ENCODE measurements at regions not wholly inside any gene's neighbourhood (a gene's known extent, or its start where the extent isn't known, plus 50 kb on each side); places are given as distances from the start of the nearest gene placed in this dataset.

- TF ChIP-seq CTCF (conservative IDR thresholded peaks at IDR 0.05), result no peak
- TF ChIP-seq EZH2 (IDR thresholded peaks at IDR 0.05; ENCODE audit: low read depth), result no peak
- Histone ChIP-seq H3K36me3 (ENCODE audit: low read depth) (no peaks in the 10 kb centered on the region), H3K4me2 (peak overlapping the region; percentile 76), H3K27ac (peak overlapping the region; percentile 81), H3K79me2 (ENCODE audit: low read depth) (no peaks in the 10 kb centered on the region), H3K9me2 (ENCODE audit: insufficient read depth) (no peaks in the 10 kb centered on the region), H3K27me3 (ENCODE audit: insufficient read depth, low read depth) (no peaks in the 10 kb centered on the region), H3F3A (ENCODE audit: insufficient read depth, low read depth) (peaks cover 15% of the 10 kb centered on the region), H4K20me1 (ENCODE audit: insufficient read depth) (no peaks in the 10 kb centered on the region), H3K9me3 (ENCODE audit: insufficient read depth, low read depth) (no peaks in the 10 kb centered on the region), H3K4me1 (replicated peaks; ENCODE audit: insufficient read depth) (peaks cover 29% of the 10 kb centered on the region), H2AFZ (no peak overlapping the region), H3K4me3 (no peak overlapping the region)
- no TSS peak for BruUV-seq (replicated peaks)
- intact Hi-C loops (cut with micrococcal nuclease; ENCODE audit: unreplicated experiment), result loop anchor here (5.0 kb wide), 1 partner anchor 205 kb away; no protein-coding TSS in a partner anchor
- peak; percentile 66 to 70 for DNase-seq
- ChIA-PET CTCF (no interaction called here), POLR2A (ENCODE audit: unreplicated experiment) (no interaction called here)
Measured at GRCh38 chr9:86407022-86407421, 52.8 kb upstream of the TUT7 start.

GRCh38 chr9:86406366-86406765, 52.2 kb upstream of the TUT7 start:
- CTCF ChIA-PET, result no interaction called here
- 0 out of 2 replicates have a peak overlapping the region, but pooled peaks have one; percentile 20 for H2AFZ ChIP-seq
- no TSS peak for BruUV-seq (replicated peaks)
- peak; percentile 20 to 73 for DNase-seq
- intact Hi-C loops (cut with micrococcal nuclease; ENCODE audit: unreplicated experiment), result loop anchor here (1.0 to 5.0 kb wide), 2 partner anchors 52 to 204 kb away; partner anchors contain the start of gene TUT7
- no peaks in the 10 kb centered on the region for H3K9me2 ChIP-seq (ENCODE audit: insufficient read depth)
- H3K4me2 ChIP-seq, result peak overlapping the region; percentile 76
- H3K9me3 ChIP-seq (ENCODE audit: insufficient read depth, low read depth), result no peaks in the 10 kb centered on the region
- no peaks in the 10 kb centered on the region for H3K36me3 ChIP-seq (ENCODE audit: low read depth)
- peak overlapping the region; percentile 29; the same call in 1 of the 2 replicates for H3K4me3 ChIP-seq
- no peaks in the 10 kb centered on the region for H3K27me3 ChIP-seq (ENCODE audit: insufficient read depth, low read depth)
- peak overlapping the region; percentile 81 for H3K27ac ChIP-seq
- POLR2A ChIA-PET (ENCODE audit: unreplicated experiment), result interaction anchor here (0.6 kb wide), 1 partner anchor 783 kb away, joined by 3 read pairs; no protein-coding TSS in a partner anchor
- peaks cover 15% of the 10 kb centered on the region for H3F3A ChIP-seq (ENCODE audit: insufficient read depth, low read depth)
- H3K4me1 ChIP-seq (replicated peaks; ENCODE audit: insufficient read depth), result peaks cover 29% of the 10 kb centered on the region
- H3K79me2 ChIP-seq (ENCODE audit: low read depth), result no peaks in the 10 kb centered on the region
- H4K20me1 ChIP-seq (ENCODE audit: insufficient read depth), result no peaks in the 10 kb centered on the region
- TF ChIP-seq CTCF (conservative IDR thresholded peaks at IDR 0.05), result no peak
- TF ChIP-seq EZH2 (IDR thresholded peaks at IDR 0.05; ENCODE audit: low read depth), result no peak

GRCh38 chr9:86405926-86406325, 51.7 kb upstream of the TUT7 start:
- Histone ChIP-seq H3K9me3 (ENCODE audit: insufficient read depth, low read depth) (no peaks in the 10 kb centered on the region), H3K4me2 (peak overlapping the region; percentile 76), H3K27ac (peak overlapping the region; percentile 81), H3K79me2 (ENCODE audit: low read depth) (no peaks in the 10 kb centered on the region), H4K20me1 (ENCODE audit: insufficient read depth) (no peaks in the 10 kb centered on the region), H2AFZ (no peak overlapping the region), H3K36me3 (ENCODE audit: low read depth) (no peaks in the 10 kb centered on the region), H3K4me3 (peak overlapping the region; percentile 29; the same call in 1 of the 2 replicates), H3K27me3 (ENCODE audit: insufficient read depth, low read depth) (no peaks in the 10 kb centered on the region), H3K4me1 (replicated peaks; ENCODE audit: insufficient read depth) (peaks cover 29% of the 10 kb centered on the region), H3K9me2 (ENCODE audit: insufficient read depth) (no peaks in the 10 kb centered on the region), H3F3A (ENCODE audit: insufficient read depth, low read depth) (peaks cover 15% of the 10 kb centered on the region)
- peak; percentile 18 to 75 for DNase-seq
- CTCF ChIA-PET, result no interaction called here
- no TSS peak for BruUV-seq (replicated peaks)
- POLR2A ChIA-PET (ENCODE audit: unreplicated experiment), result interaction anchor here (0.6 kb wide), 1 partner anchor 783 kb away, joined by 3 read pairs; no protein-coding TSS in a partner anchor
- intact Hi-C loops (cut with micrococcal nuclease; ENCODE audit: unreplicated experiment), result loop anchor here (1.0 to 5.0 kb wide), 2 partner anchors 52 to 204 kb away; partner anchors contain the start of gene TUT7
- TF ChIP-seq CTCF (conservative IDR thresholded peaks at IDR 0.05) (no peak), EZH2 (IDR thresholded peaks at IDR 0.05; ENCODE audit: low read depth) (no peak)

Measured in PC-9 (cell line).